ENCODE measurements at regions not wholly inside any gene's neighbourhood (a gene's known extent, or its start where the extent isn't known, plus 50 kb on each side); places are given as distances from the start of the nearest gene placed in this dataset.
"Not testable (repeated sequence)": the region's sequence is repeated elsewhere in the genome, so short reads cannot be mapped to it uniquely, and the experiment has no call there.

GRCh38 chr6:74715355-74716085 lies 490.3 kb downstream of the COL12A1 start:
- Mint-ChIP-seq H3K9me3 (peaks cover 3% of the 10 kb centered on the region), H3K36me3 (no peaks in the 10 kb centered on the region), H3K4me1 (ENCODE audit: low read depth) (no peaks in the 10 kb centered on the region), H3K27ac (no peak overlapping the region), H3K27me3 (no peaks in the 10 kb centered on the region), H3K4me3 (no peak overlapping the region)
- POLR2A ChIA-PET = no interaction called here
- CTCF ChIA-PET = no interaction called here
- DNase-seq = no peak
- intact Hi-C loops (cut with micrococcal nuclease) = no loop called here

- no peak for DNase-seq
- Mint-ChIP-seq H3K4me1 (ENCODE audit: low read depth) (no peaks in the 10 kb centered on the region), H3K27me3 (no peaks in the 10 kb centered on the region), H3K36me3 (no peaks in the 10 kb centered on the region), H3K27ac (no peak overlapping the region), H3K4me3 (no peak overlapping the region), H3K9me3 (peaks cover 3% of the 10 kb centered on the region)
- CTCF ChIA-PET = no interaction called here
- POLR2A ChIA-PET = no interaction called here
- intact Hi-C loops (cut with micrococcal nuclease) = no loop called here
Observed at GRCh38 chr6:74713941-74714340, 491.9 kb downstream of the COL12A1 start.

GRCh38 chr6:74705451-74705850 lies 500.4 kb downstream of the COL12A1 start:
- CTCF ChIA-PET = no interaction called here
- no peaks in the 10 kb centered on the region for H3K27me3 Mint-ChIP-seq

GRCh38 chr6:74704540-74704939 lies 501.3 kb downstream of the COL12A1 start:
- CTCF ChIA-PET; H3K4me1 Mint-ChIP-seq (ENCODE audit: low read depth); H3K9me3 Mint-ChIP-seq; H3K36me3 Mint-ChIP-seq; POLR2A ChIA-PET; DNase-seq; intact Hi-C loops (cut with micrococcal nuclease); H3K4me3 Mint-ChIP-seq; H3K27ac Mint-ChIP-seq; H3K27me3 Mint-ChIP-seq: not testable (repeated sequence)

More at GRCh38 chr6:74705451-74705850, 500.4 kb downstream of the COL12A1 start:
- no peaks in the 10 kb centered on the region for H3K36me3 Mint-ChIP-seq
- no peak for DNase-seq
- intact Hi-C loops (cut with micrococcal nuclease) = no loop called here
- H3K27ac Mint-ChIP-seq = no peak overlapping the region
- H3K9me3 Mint-ChIP-seq = peaks cover 6% of the 10 kb centered on the region
- POLR2A ChIA-PET = no interaction called here
- no peaks in the 10 kb centered on the region for H3K4me1 Mint-ChIP-seq (ENCODE audit: low read depth)
- H3K4me3 Mint-ChIP-seq = no peak overlapping the region

- DNase-seq = no peak
- POLR2A ChIA-PET = no interaction called here
- Mint-ChIP-seq H3K36me3 (no peaks in the 10 kb centered on the region), H3K27me3 (no peaks in the 10 kb centered on the region), H3K9me3 (peaks cover 5% of the 10 kb centered on the region), H3K4me3 (no peak overlapping the region), H3K4me1 (ENCODE audit: low read depth) (no peaks in the 10 kb centered on the region), H3K27ac (no peak overlapping the region)
- CTCF ChIA-PET = no interaction called here
- intact Hi-C loops (cut with micrococcal nuclease) = no loop called here
Observed at GRCh38 chr6:74690365-74690764, 515.5 kb downstream of the COL12A1 start.

GRCh38 chr6:74689601-74690000 lies 516.3 kb downstream of the COL12A1 start:
- no peaks in the 10 kb centered on the region for H3K27me3 Mint-ChIP-seq
- peaks cover 2% of the 10 kb centered on the region for H3K9me3 Mint-ChIP-seq
- no peak for DNase-seq
- no peaks in the 10 kb centered on the region for H3K36me3 Mint-ChIP-seq
- no peak overlapping the region for H3K4me3 Mint-ChIP-seq
- no peaks in the 10 kb centered on the region for H3K4me1 Mint-ChIP-seq (ENCODE audit: low read depth)
- intact Hi-C loops (cut with micrococcal nuclease) = no loop called here
- CTCF ChIA-PET = no interaction called here
- H3K27ac Mint-ChIP-seq = no peak overlapping the region
- POLR2A ChIA-PET = no interaction called here

- POLR2A ChIA-PET = no interaction called here
- no peaks in the 10 kb centered on the region for H3K36me3 Mint-ChIP-seq
- no peaks in the 10 kb centered on the region for H3K4me1 Mint-ChIP-seq (ENCODE audit: low read depth)
- H3K4me3 Mint-ChIP-seq = no peak overlapping the region
- intact Hi-C loops (cut with micrococcal nuclease) = no loop called here
- DNase-seq = no peak
- peaks cover 4% of the 10 kb centered on the region for H3K9me3 Mint-ChIP-seq
- H3K27ac Mint-ChIP-seq = no peak overlapping the region
- CTCF ChIA-PET = no interaction called here
- no peaks in the 10 kb centered on the region for H3K27me3 Mint-ChIP-seq
Observed at GRCh38 chr6:74677463-74677862, 528.4 kb downstream of the COL12A1 start.

GRCh38 chr6:74676906-74677305 lies 528.9 kb downstream of the COL12A1 start:
- Mint-ChIP-seq H3K27me3 (no peaks in the 10 kb centered on the region), H3K4me1 (ENCODE audit: low read depth) (no peaks in the 10 kb centered on the region), H3K27ac (no peak overlapping the region), H3K9me3 (peaks cover 4% of the 10 kb centered on the region), H3K4me3 (no peak overlapping the region), H3K36me3 (no peaks in the 10 kb centered on the region)
- POLR2A ChIA-PET = no interaction called here
- intact Hi-C loops (cut with micrococcal nuclease) = no loop called here
- DNase-seq = no peak
- CTCF ChIA-PET = no interaction called here

GRCh38 chr6:74674377-74674776 lies 531.5 kb downstream of the COL12A1 start:
- DNase-seq = no peak
- intact Hi-C loops (cut with micrococcal nuclease) = no loop called here
- Mint-ChIP-seq H3K9me3 (peaks cover 4% of the 10 kb centered on the region), H3K4me3 (no peak overlapping the region), H3K27ac (no peak overlapping the region), H3K36me3 (no peaks in the 10 kb centered on the region), H3K4me1 (ENCODE audit: low read depth) (no peaks in the 10 kb centered on the region), H3K27me3 (no peaks in the 10 kb centered on the region)
- POLR2A ChIA-PET = no interaction called here
- CTCF ChIA-PET = no interaction called here

GRCh38 chr6:74671558-74672025 lies 534.3 kb downstream of the COL12A1 start:
- intact Hi-C loops (cut with micrococcal nuclease) = no loop called here
- CTCF ChIA-PET = no interaction called here
- H3K36me3 Mint-ChIP-seq = no peaks in the 10 kb centered on the region

GRCh38 chr6:74658391-74658790 lies 547.5 kb downstream of the COL12A1 start:
- no peaks in the 10 kb centered on the region for H3K4me1 Mint-ChIP-seq (ENCODE audit: low read depth)
- ChIA-PET POLR2A (no interaction called here), CTCF (no interaction called here)
- no peaks in the 10 kb centered on the region for H3K9me3 Mint-ChIP-seq
- no peaks in the 10 kb centered on the region for H3K27me3 Mint-ChIP-seq
- no peak overlapping the region for H3K27ac Mint-ChIP-seq
- intact Hi-C loops (cut with micrococcal nuclease) = no loop called here
- H3K4me3 Mint-ChIP-seq = no peak overlapping the region
- H3K36me3 Mint-ChIP-seq = no peaks in the 10 kb centered on the region
- DNase-seq = no peak

More at GRCh38 chr6:74671558-74672025, 534.3 kb downstream of the COL12A1 start:
- H3K27me3 Mint-ChIP-seq = no peaks in the 10 kb centered on the region
- no peaks in the 10 kb centered on the region for H3K4me1 Mint-ChIP-seq (ENCODE audit: low read depth)
- H3K9me3 Mint-ChIP-seq = peaks cover 11% of the 10 kb centered on the region
- no peak overlapping the region for H3K4me3 Mint-ChIP-seq
- no peak for DNase-seq
- POLR2A ChIA-PET = no interaction called here
- H3K27ac Mint-ChIP-seq = no peak overlapping the region

- POLR2A ChIA-PET = no interaction called here
- Mint-ChIP-seq H3K27me3 (no peaks in the 10 kb centered on the region), H3K9me3 (no peaks in the 10 kb centered on the region), H3K4me1 (ENCODE audit: low read depth) (no peaks in the 10 kb centered on the region), H3K36me3 (no peaks in the 10 kb centered on the region), H3K27ac (no peak overlapping the region), H3K4me3 (no peak overlapping the region)
- no peak for DNase-seq
- CTCF ChIA-PET = no interaction called here
- intact Hi-C loops (cut with micrococcal nuclease) = no loop called here
Observed at GRCh38 chr6:74657931-74658330, 547.9 kb downstream of the COL12A1 start.

- H3K9me3 Mint-ChIP-seq = no peaks in the 10 kb centered on the region
- ChIA-PET CTCF (no interaction called here), POLR2A (no interaction called here)
- no peaks in the 10 kb centered on the region for H3K36me3 Mint-ChIP-seq
- DNase-seq = no peak
- no peaks in the 10 kb centered on the region for H3K27me3 Mint-ChIP-seq
- H3K27ac Mint-ChIP-seq = no peak overlapping the region
- H3K4me3 Mint-ChIP-seq = no peak overlapping the region
- no peaks in the 10 kb centered on the region for H3K4me1 Mint-ChIP-seq (ENCODE audit: low read depth)
- intact Hi-C loops (cut with micrococcal nuclease) = no loop called here
Observed at GRCh38 chr6:74657011-74657410, 548.8 kb downstream of the COL12A1 start.

Data from activated CD4-positive, alpha-beta memory T cell treated with anti-CD3 and anti-CD28 coated beads for 36 hours (primary cell).